ENCODE measurements at regions not wholly inside any gene's neighbourhood (a gene's known extent, or its start where the extent isn't known, plus 50 kb on each side); places are given as distances from the start of the nearest gene placed in this dataset.

- POLR2A ChIA-PET = no interaction called here
- no peak overlapping the region for H3K4me3 Mint-ChIP-seq (ENCODE audit: unreplicated experiment)
- no peaks in the 10 kb centered on the region for H3K36me3 Mint-ChIP-seq (ENCODE audit: insufficient read depth, unreplicated experiment)
- no TSS peak for BruUV-seq (replicated peaks)
- no peaks in the 10 kb centered on the region for H3K4me1 Mint-ChIP-seq (ENCODE audit: insufficient read depth, unreplicated experiment)
- no peaks in the 10 kb centered on the region for H3K27me3 Mint-ChIP-seq (ENCODE audit: insufficient read depth, unreplicated experiment)
- intact Hi-C loops (cut with micrococcal nuclease) = no loop called here
- H3K27ac Mint-ChIP-seq (ENCODE audit: low read depth, unreplicated experiment) = no peak overlapping the region
- H3K9me3 Mint-ChIP-seq (ENCODE audit: unreplicated experiment) = no peaks in the 10 kb centered on the region
- DNase-seq (ENCODE audit: unreplicated experiment) = no peak
- TF ChIP-seq CTCF (IDR thresholded peaks at IDR 0.05; ENCODE audit: unreplicated experiment) = no peak
- CTCF ChIA-PET = interaction anchor here (0.7 kb wide), 1 partner anchor 559 kb away, joined by 4 read pairs; no protein-coding TSS in a partner anchor
Observed at GRCh38 chr6:135638108-135638507, 140.6 kb upstream of the AHI1 start.

GRCh38 chr6:135640048-135640447 lies 142.5 kb upstream of the AHI1 start:
- no peak for DNase-seq (ENCODE audit: unreplicated experiment)
- no peak for TF ChIP-seq CTCF (IDR thresholded peaks at IDR 0.05; ENCODE audit: unreplicated experiment)
- intact Hi-C loops (cut with micrococcal nuclease) = no loop called here
- H3K4me1 Mint-ChIP-seq (ENCODE audit: insufficient read depth, unreplicated experiment) = no peaks in the 10 kb centered on the region
- H3K27me3 Mint-ChIP-seq (ENCODE audit: insufficient read depth, unreplicated experiment) = no peaks in the 10 kb centered on the region
- no peak overlapping the region for H3K27ac Mint-ChIP-seq (ENCODE audit: low read depth, unreplicated experiment)
- no peak overlapping the region for H3K4me3 Mint-ChIP-seq (ENCODE audit: unreplicated experiment)
- ChIA-PET POLR2A (no interaction called here), CTCF (interaction anchor here (1.0 kb wide), 1 partner anchor 17 kb away, joined by 3 read pairs; no protein-coding TSS in a partner anchor)
- H3K9me3 Mint-ChIP-seq (ENCODE audit: unreplicated experiment) = no peaks in the 10 kb centered on the region
- BruUV-seq (replicated peaks) = no TSS peak
- H3K36me3 Mint-ChIP-seq (ENCODE audit: insufficient read depth, unreplicated experiment) = no peaks in the 10 kb centered on the region

- BruUV-seq (replicated peaks) = no TSS peak
- intact Hi-C loops (cut with micrococcal nuclease) = no loop called here
- CTCF ChIA-PET = interaction anchor here (1.0 kb wide), 1 partner anchor 17 kb away, joined by 3 read pairs; no protein-coding TSS in a partner anchor
- no peak for TF ChIP-seq CTCF (IDR thresholded peaks at IDR 0.05; ENCODE audit: unreplicated experiment)
- H3K9me3 Mint-ChIP-seq (ENCODE audit: unreplicated experiment) = no peaks in the 10 kb centered on the region
- no peaks in the 10 kb centered on the region for H3K36me3 Mint-ChIP-seq (ENCODE audit: insufficient read depth, unreplicated experiment)
- H3K4me1 Mint-ChIP-seq (ENCODE audit: insufficient read depth, unreplicated experiment) = no peaks in the 10 kb centered on the region
- H3K27ac Mint-ChIP-seq (ENCODE audit: low read depth, unreplicated experiment) = no peak overlapping the region
- no peaks in the 10 kb centered on the region for H3K27me3 Mint-ChIP-seq (ENCODE audit: insufficient read depth, unreplicated experiment)
- no peak for DNase-seq (ENCODE audit: unreplicated experiment)
- H3K4me3 Mint-ChIP-seq (ENCODE audit: unreplicated experiment) = no peak overlapping the region
- POLR2A ChIA-PET = no interaction called here
Observed at GRCh38 chr6:135640449-135641111, 143.0 kb upstream of the AHI1 start.

- Mint-ChIP-seq H3K4me1 (ENCODE audit: insufficient read depth, unreplicated experiment) (no peaks in the 10 kb centered on the region), H3K9me3 (ENCODE audit: unreplicated experiment) (no peaks in the 10 kb centered on the region), H3K36me3 (ENCODE audit: insufficient read depth, unreplicated experiment) (no peaks in the 10 kb centered on the region), H3K4me3 (ENCODE audit: unreplicated experiment) (no peak overlapping the region), H3K27me3 (ENCODE audit: insufficient read depth, unreplicated experiment) (no peaks in the 10 kb centered on the region), H3K27ac (ENCODE audit: low read depth, unreplicated experiment) (no peak overlapping the region)
- intact Hi-C loops (cut with micrococcal nuclease) = no loop called here
- DNase-seq (ENCODE audit: unreplicated experiment) = no peak
- POLR2A ChIA-PET = no interaction called here
- no TSS peak for BruUV-seq (replicated peaks)
- no peak for TF ChIP-seq CTCF (IDR thresholded peaks at IDR 0.05; ENCODE audit: unreplicated experiment)
- CTCF ChIA-PET = interaction anchor here (1.2 kb wide), 1 partner anchor 552 kb away, joined by 6 read pairs; no protein-coding TSS in a partner anchor
Observed at GRCh38 chr6:135642912-135643311, 145.4 kb upstream of the AHI1 start.
